ENCODE measurements at regions not wholly inside any gene's neighbourhood (a gene's known extent, or its start where the extent isn't known, plus 50 kb on each side); places are given as distances from the start of the nearest gene placed in this dataset.

GRCh38 chr12:92075425-92075914 lies 70.2 kb downstream of the BTG1 start:
- Histone ChIP-seq H3K4me3 (replicated peaks; ENCODE audit: insufficient read depth, low read length) (no peak overlapping the region), H3K27me3 (ENCODE audit: insufficient read depth, poor library complexity, severe bottlenecking) (no peaks in the 10 kb centered on the region), H3K27ac (replicated peaks) (0 out of 2 replicates have a peak overlapping the region, but pooled peaks have one; percentile 7)
- TF ChIP-seq SPI1 (IDR thresholded peaks at IDR 0.05; ENCODE audit: borderline replicate concordance, low read depth) = no peak
- TF ChIP-seq POLR2AphosphoS5 (IDR thresholded peaks at IDR 0.05; ENCODE audit: low read depth) = no peak
- no peak for TF ChIP-seq GABPA (IDR thresholded peaks at IDR 0.05; ENCODE audit: low read depth)
- TF ChIP-seq REST (IDR thresholded peaks at IDR 0.05; ENCODE audit: insufficient replicate concordance, low read depth) = no peak
- no peak for TF ChIP-seq CTCF (IDR thresholded peaks at IDR 0.05; ENCODE audit: insufficient read depth, low read length)
- DNase-seq (ENCODE audit: low read depth in 1 of 2, low spot score in 1 of 2) = no peak

- no peak overlapping the region for H3K4me3 ChIP-seq (replicated peaks; ENCODE audit: insufficient read depth, low read length)
- TF ChIP-seq SPI1 (IDR thresholded peaks at IDR 0.05; ENCODE audit: borderline replicate concordance, low read depth) = no peak
- no peak for TF ChIP-seq REST (IDR thresholded peaks at IDR 0.05; ENCODE audit: insufficient replicate concordance, low read depth)
- no peak for TF ChIP-seq CTCF (IDR thresholded peaks at IDR 0.05; ENCODE audit: insufficient read depth, low read length)
- no peak for TF ChIP-seq POLR2AphosphoS5 (IDR thresholded peaks at IDR 0.05; ENCODE audit: low read depth)
- no peak for TF ChIP-seq GABPA (IDR thresholded peaks at IDR 0.05; ENCODE audit: low read depth)
- no peak overlapping the region for H3K27ac ChIP-seq (replicated peaks)
- no peaks in the 10 kb centered on the region for H3K27me3 ChIP-seq (ENCODE audit: insufficient read depth, poor library complexity, severe bottlenecking)
- DNase-seq (ENCODE audit: low read depth in 1 of 2, low spot score in 1 of 2) = no peak
Observed at GRCh38 chr12:92074889-92075288, 70.8 kb downstream of the BTG1 start.

GRCh38 chr12:92073094-92073493 lies 72.6 kb downstream of the BTG1 start:
- no peak for TF ChIP-seq GABPA (IDR thresholded peaks at IDR 0.05; ENCODE audit: low read depth)
- TF ChIP-seq CTCF (IDR thresholded peaks at IDR 0.05; ENCODE audit: insufficient read depth, low read length) = no peak
- TF ChIP-seq POLR2AphosphoS5 (IDR thresholded peaks at IDR 0.05; ENCODE audit: low read depth) = no peak
- TF ChIP-seq REST (IDR thresholded peaks at IDR 0.05; ENCODE audit: insufficient replicate concordance, low read depth) = no peak
- no peak for TF ChIP-seq SPI1 (IDR thresholded peaks at IDR 0.05; ENCODE audit: borderline replicate concordance, low read depth)
- Histone ChIP-seq H3K27ac (replicated peaks) (peak overlapping the region; percentile 93), H3K4me3 (replicated peaks; ENCODE audit: insufficient read depth, low read length) (no peak overlapping the region), H3K27me3 (ENCODE audit: insufficient read depth, poor library complexity, severe bottlenecking) (no peaks in the 10 kb centered on the region)
- DNase-seq (ENCODE audit: low read depth in 1 of 2, low spot score in 1 of 2) = no peak
